C4-2B (cell line): ENCODE measurements at regions not wholly inside any gene's neighbourhood (a gene's known extent, or its start where the extent isn't known, plus 50 kb on each side); places are given as distances from the start of the nearest gene placed in this dataset.

Experiments
- ZFX ChIP-seq: fragments of 450-650 bp; IDR thresholded peaks from 2 replicates; pipeline ENCODE4 v1.6.1; 2017
- TF ChIP-seq, protein P1 (sequence below): fragments of 450-650 bp; conservative IDR thresholded peaks from 2 replicates; pipeline ENCODE4 v1.5.1; 2017; ENCODE audit warnings: mild to moderate bottlenecking

DNA sequence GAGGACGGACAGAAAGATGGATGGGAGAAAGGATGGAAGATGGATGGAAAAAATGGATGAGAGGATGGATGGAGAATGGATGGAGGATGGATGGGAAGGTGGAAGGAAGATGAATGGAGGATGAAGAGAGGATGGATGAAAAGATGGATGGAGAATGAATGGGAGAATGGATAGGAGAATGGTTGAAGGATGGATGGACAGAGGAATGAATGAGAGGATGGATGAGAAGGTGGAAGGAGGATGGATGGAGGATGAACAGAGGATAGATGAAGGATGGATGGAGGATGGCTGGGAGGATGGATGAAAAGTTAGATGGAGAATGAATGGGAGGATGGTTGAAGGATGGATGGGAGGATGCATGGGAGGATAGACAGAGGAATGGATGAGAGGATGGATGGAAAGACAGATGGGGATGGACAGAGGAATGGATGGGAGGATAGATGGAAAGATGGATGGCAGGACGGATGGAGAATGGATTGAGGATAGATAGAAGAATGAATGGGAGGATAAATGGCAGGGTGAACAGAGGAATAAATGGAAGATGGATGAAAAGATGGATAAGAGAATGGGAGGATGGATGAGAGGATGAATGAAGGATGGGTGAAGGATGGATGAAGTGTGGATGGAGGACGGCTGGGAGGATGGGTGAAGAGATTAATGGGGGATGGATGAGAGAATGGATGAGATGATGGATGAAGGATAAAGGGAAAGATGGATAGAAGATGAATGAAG, 217.7 kb upstream of the IER5L start:
- TF ChIP-seq, protein P1, sequence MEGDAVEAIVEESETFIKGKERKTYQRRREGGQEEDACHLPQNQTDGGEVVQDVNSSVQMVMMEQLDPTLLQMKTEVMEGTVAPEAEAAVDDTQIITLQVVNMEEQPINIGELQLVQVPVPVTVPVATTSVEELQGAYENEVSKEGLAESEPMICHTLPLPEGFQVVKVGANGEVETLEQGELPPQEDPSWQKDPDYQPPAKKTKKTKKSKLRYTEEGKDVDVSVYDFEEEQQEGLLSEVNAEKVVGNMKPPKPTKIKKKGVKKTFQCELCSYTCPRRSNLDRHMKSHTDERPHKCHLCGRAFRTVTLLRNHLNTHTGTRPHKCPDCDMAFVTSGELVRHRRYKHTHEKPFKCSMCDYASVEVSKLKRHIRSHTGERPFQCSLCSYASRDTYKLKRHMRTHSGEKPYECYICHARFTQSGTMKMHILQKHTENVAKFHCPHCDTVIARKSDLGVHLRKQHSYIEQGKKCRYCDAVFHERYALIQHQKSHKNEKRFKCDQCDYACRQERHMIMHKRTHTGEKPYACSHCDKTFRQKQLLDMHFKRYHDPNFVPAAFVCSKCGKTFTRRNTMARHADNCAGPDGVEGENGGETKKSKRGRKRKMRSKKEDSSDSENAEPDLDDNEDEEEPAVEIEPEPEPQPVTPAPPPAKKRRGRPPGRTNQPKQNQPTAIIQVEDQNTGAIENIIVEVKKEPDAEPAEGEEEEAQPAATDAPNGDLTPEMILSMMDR, result no peak
- no peak for TF ChIP-seq ZFX
